SU-DHL-6 (cell line): ENCODE measurements at regions not wholly inside any gene's neighbourhood (a gene's known extent, or its start where the extent isn't known, plus 50 kb on each side); places are given as distances from the start of the nearest gene placed in this dataset.

ENCODE experiments used
- H2AFZ ChIP-seq: fragments of 200-600 bp; sonication (generic); 2 replicates; pipeline ENCODE4 v1.6.1; 2014; ENCODE audit warnings: low read depth, mild to moderate bottlenecking, moderate library complexity, mixed read lengths, antibody characterized with exemption, low read length; ENCODE audit not compliant: severe bottlenecking
- H3F3A ChIP-seq: fragments of 200-600 bp; shearing (Covaris generic); 2 replicates; pipeline ENCODE4 v1.6.0; 2016; ENCODE audit warnings: antibody characterized with exemption, mild to moderate bottlenecking; ENCODE audit not compliant: insufficient read depth
- H3K27ac ChIP-seq: fragments of 200-600 bp; sonication (generic); 2 replicates; pipeline ENCODE4 v1.5.1; 2016; ENCODE audit warnings: low read depth, mild to moderate bottlenecking, low read length, moderate library complexity, mixed read lengths
- H3K27me3 ChIP-seq: fragments of 200-600 bp; sonication (generic), shearing (Covaris generic); 2 replicates; pipeline ENCODE4 v1.6.0; 2014; ENCODE audit warnings: mild to moderate bottlenecking, low read length
- H3K36me3 ChIP-seq: fragments of 200-600 bp; sonication (generic); 2 replicates; pipeline ENCODE4 v1.6.1; 2014; ENCODE audit warnings: mild to moderate bottlenecking, low read length, mixed read lengths
- H3K4me2 ChIP-seq: fragments of 300-600, 200-600 bp; shearing (Covaris generic), sonication (generic); 2 replicates; pipeline ENCODE4 v1.6.0; 2014; ENCODE audit warnings: low read length, low read depth, mild to moderate bottlenecking; ENCODE audit not compliant: poor library complexity, severe bottlenecking
- H3K4me3 ChIP-seq: fragments of 200-600 bp; sonication (generic); 2 replicates; pipeline ENCODE4 v1.5.1; 2014; ENCODE audit warnings: antibody characterized with exemption, low read length, mild to moderate bottlenecking, mixed read lengths; ENCODE audit not compliant: insufficient read depth, poor library complexity, severe bottlenecking
- H3K79me2 ChIP-seq: fragments of 200-600 bp; sonication (generic); 2 replicates; pipeline ENCODE4 v1.6.1; 2014; ENCODE audit warnings: mild to moderate bottlenecking, low read length, moderate library complexity; ENCODE audit not compliant: insufficient read depth
- H3K9ac ChIP-seq: fragments of 200-600 bp; sonication (generic); 2 replicates; pipeline ENCODE4 v1.7.0; 2014; ENCODE audit warnings: mild to moderate bottlenecking, low read length
- H3K9me2 ChIP-seq: fragments of 200-600 bp; sonication (generic); replicated peaks from 2 replicates; pipeline ENCODE4 v1.6.1; 2014; ENCODE audit warnings: low read length; ENCODE audit not compliant: insufficient read depth
- H3K9me3 ChIP-seq: fragments of 200-600 bp; sonication (generic); 2 replicates; pipeline ENCODE4 v1.6.1; 2014; ENCODE audit warnings: low read length, mixed read lengths; ENCODE audit not compliant: insufficient read depth
- H4K20me1 ChIP-seq: fragments of 200-600 bp; sonication (generic); 2 replicates; pipeline ENCODE4 v1.6.1; 2014; ENCODE audit warnings: low read depth, mild to moderate bottlenecking, antibody characterized with exemption, low read length, moderate library complexity, mixed read lengths
- EZH2phosphoT487 ChIP-seq: fragments of 200-600 bp; sonication (generic), shearing (Covaris generic); conservative IDR thresholded peaks from 2 replicates; pipeline ENCODE4 v1.6.1; 2018; ENCODE audit warnings: mild to moderate bottlenecking, antibody characterized with exemption, low read length, moderate library complexity, mixed read lengths
- TF ChIP-seq, protein P1 (sequence below): fragments of 200-600 bp; sonication (generic); IDR thresholded peaks from one replicate; pipeline ENCODE4 v1.5.1; 2017; ENCODE audit warnings: antibody characterized with exemption, mild to moderate bottlenecking, low read length, moderate library complexity; ENCODE audit not compliant: insufficient read depth, poor library complexity, severe bottlenecking

DNA sequence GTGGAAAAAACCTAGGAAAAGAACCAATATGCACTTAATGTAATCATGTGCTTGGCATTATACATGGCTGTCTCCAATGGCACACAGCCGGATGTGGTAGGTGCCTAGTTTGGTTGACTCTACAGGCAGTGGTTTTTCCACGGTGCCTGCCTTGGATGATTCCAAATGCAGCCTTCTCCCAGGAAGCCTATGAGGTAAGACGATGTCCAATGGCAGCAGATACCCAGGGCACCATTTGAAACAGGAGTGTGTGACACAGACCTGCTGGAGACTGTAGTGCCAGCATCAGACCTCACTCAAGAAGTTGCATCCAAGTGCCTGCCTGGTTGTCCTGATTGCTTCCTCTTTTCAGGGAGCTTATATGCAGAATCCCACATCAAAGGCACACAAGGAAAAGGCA lies 88.0 kb upstream of the VASH1 start:
- no peaks in the 10 kb centered on the region for H3K9me2 ChIP-seq

GRCh38 chr14:76675046-76675445 lies 86.2 kb upstream of the VASH1 start:
- H3K9me3 ChIP-seq = no peaks in the 10 kb centered on the region
- no peak overlapping the region for H3K27ac ChIP-seq
- H3K9ac ChIP-seq = no peak overlapping the region
- no peaks in the 10 kb centered on the region for H3K36me3 ChIP-seq
- H4K20me1 ChIP-seq = no peaks in the 10 kb centered on the region
- H3K4me3 ChIP-seq = no peak overlapping the region
- TF ChIP-seq, protein P1, sequence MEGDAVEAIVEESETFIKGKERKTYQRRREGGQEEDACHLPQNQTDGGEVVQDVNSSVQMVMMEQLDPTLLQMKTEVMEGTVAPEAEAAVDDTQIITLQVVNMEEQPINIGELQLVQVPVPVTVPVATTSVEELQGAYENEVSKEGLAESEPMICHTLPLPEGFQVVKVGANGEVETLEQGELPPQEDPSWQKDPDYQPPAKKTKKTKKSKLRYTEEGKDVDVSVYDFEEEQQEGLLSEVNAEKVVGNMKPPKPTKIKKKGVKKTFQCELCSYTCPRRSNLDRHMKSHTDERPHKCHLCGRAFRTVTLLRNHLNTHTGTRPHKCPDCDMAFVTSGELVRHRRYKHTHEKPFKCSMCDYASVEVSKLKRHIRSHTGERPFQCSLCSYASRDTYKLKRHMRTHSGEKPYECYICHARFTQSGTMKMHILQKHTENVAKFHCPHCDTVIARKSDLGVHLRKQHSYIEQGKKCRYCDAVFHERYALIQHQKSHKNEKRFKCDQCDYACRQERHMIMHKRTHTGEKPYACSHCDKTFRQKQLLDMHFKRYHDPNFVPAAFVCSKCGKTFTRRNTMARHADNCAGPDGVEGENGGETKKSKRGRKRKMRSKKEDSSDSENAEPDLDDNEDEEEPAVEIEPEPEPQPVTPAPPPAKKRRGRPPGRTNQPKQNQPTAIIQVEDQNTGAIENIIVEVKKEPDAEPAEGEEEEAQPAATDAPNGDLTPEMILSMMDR = no peak
- TF ChIP-seq EZH2phosphoT487 = no peak
- H3K9me2 ChIP-seq = no peaks in the 10 kb centered on the region
- H3F3A ChIP-seq = no peaks in the 10 kb centered on the region
- H3K79me2 ChIP-seq = no peaks in the 10 kb centered on the region
- no peak overlapping the region for H3K4me2 ChIP-seq
- no peaks in the 10 kb centered on the region for H3K27me3 ChIP-seq
- no peak overlapping the region for H2AFZ ChIP-seq

More for the DNA sequence above, 88.0 kb upstream of the VASH1 start:
- Histone ChIP-seq H3K36me3 (no peaks in the 10 kb centered on the region), H3K27ac (no peak overlapping the region), H3K9ac (no peak overlapping the region), H4K20me1 (no peaks in the 10 kb centered on the region), H3K9me3 (no peaks in the 10 kb centered on the region), H2AFZ (no peak overlapping the region), H3K4me3 (no peak overlapping the region), H3K27me3 (no peaks in the 10 kb centered on the region), H3K4me2 (no peak overlapping the region), H3K79me2 (no peaks in the 10 kb centered on the region), H3F3A (no peaks in the 10 kb centered on the region)
- TF ChIP-seq EZH2phosphoT487 = no peak
- TF ChIP-seq, protein P1 = no peak

DNA sequence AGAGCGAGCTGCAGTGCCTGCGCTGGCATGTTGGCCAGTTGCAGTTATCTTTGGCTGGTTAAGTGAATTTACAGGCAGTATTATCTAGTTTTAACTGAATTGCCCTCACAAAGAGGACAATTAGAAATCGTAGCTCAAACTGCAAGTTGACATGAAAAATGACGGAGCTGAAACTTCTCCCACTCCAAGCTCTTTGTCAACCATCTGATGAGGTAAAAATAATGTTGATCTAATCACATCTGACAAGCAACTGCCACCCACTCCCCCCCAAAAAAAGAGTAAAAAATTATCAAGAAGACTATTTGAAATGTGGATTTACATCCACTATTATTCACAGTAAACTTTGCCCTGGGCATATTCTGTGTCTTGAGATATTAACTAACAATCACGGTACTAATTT lies 84.7 kb upstream of the VASH1 start:
- H3K4me2 ChIP-seq = no peak overlapping the region

More for the DNA sequence above, 84.7 kb upstream of the VASH1 start:
- Histone ChIP-seq H3K36me3 (no peaks in the 10 kb centered on the region), H3K27ac (no peak overlapping the region), H3K9me2 (no peaks in the 10 kb centered on the region), H2AFZ (no peak overlapping the region), H3K4me3 (no peak overlapping the region), H4K20me1 (no peaks in the 10 kb centered on the region), H3K9me3 (no peaks in the 10 kb centered on the region), H3F3A (no peaks in the 10 kb centered on the region), H3K9ac (no peak overlapping the region), H3K27me3 (no peaks in the 10 kb centered on the region), H3K79me2 (no peaks in the 10 kb centered on the region)
- no peak for TF ChIP-seq EZH2phosphoT487
- TF ChIP-seq, protein P1 = no peak
